H1 (cell line): ENCODE measurements at regions not wholly inside any gene's neighbourhood (a gene's known extent, or its start where the extent isn't known, plus 50 kb on each side); places are given as distances from the start of the nearest gene placed in this dataset.

Experiments
- CTCF ChIA-PET: fragments of 300-600 bp; sonication (Branson Sonifier 250); formaldehyde crosslinking; loops from one replicate; lab custom pipeline; 2021; ENCODE audit not compliant: partially characterized antibody; lab: Charles Lee
- POLR2A ChIA-PET: fragments of 300-600 bp; sonication (Branson Sonifier 250); formaldehyde crosslinking; loops from one replicate; lab custom pipeline; 2021; ENCODE audit warnings: inconsistent platforms; ENCODE audit not compliant: partially characterized antibody; lab: Charles Lee
- DNase-seq, 2 experiments: peaks; one replicate each; pipeline versions ENCODE4 v3.0.0 to v3.0.0-alpha.2; 2010 to 2022; ENCODE audit warnings: low spot score in 2 of 2, low read depth in 1 of 2, mixed read lengths in 1 of 2
- FAIRE-seq: peaks from 2 replicates; lab custom pipeline; 2011; peaks lifted over from hg19 to GRCh38; lab: Jason Lieb, UNC
- H2AFZ ChIP-seq: 2 replicates; pipeline ENCODE4 v1.8.1; 2012; ENCODE audit warnings: low read length, inconsistent platforms
- H2AK5ac ChIP-seq: 2 replicates; pipeline ENCODE4 v1.6.1; 2013; ENCODE audit warnings: low read depth, low read length
- H2BK120ac ChIP-seq: replicated peaks from 2 replicates; pipeline ENCODE3; 2013; ENCODE audit warnings: low read depth, low read length, inconsistent platforms
- H2BK12ac ChIP-seq: 2 replicates; pipeline ENCODE4 v1.6.1; 2013; ENCODE audit warnings: low read depth, low read length
- H2BK15ac ChIP-seq: 2 replicates; pipeline ENCODE4 v1.6.1; 2013; ENCODE audit warnings: low read length
- H2BK20ac ChIP-seq: 2 replicates; pipeline ENCODE4 v1.6.1; 2013; ENCODE audit warnings: low read length
- H2BK5ac ChIP-seq: 2 replicates; pipeline ENCODE4 v1.6.1; 2013; ENCODE audit warnings: low read depth, low read length
- H3K14ac ChIP-seq: 2 replicates; pipeline ENCODE4 v1.6.1; 2013; ENCODE audit warnings: inconsistent platforms; ENCODE audit not compliant: insufficient read length
- H3K18ac ChIP-seq: 2 replicates; pipeline ENCODE4 v1.6.1; 2013; ENCODE audit warnings: low read length; ENCODE audit errors: extremely low read depth
- H3K23ac ChIP-seq: 2 replicates; pipeline ENCODE4 v1.6.1; 2013; ENCODE audit warnings: inconsistent platforms; ENCODE audit not compliant: insufficient read length
- H3K23me2 ChIP-seq: 2 replicates; pipeline ENCODE4 v1.6.1; 2013; ENCODE audit warnings: low read depth, low read length
- H3K27ac ChIP-seq: 2 replicates; pipeline ENCODE4 v1.6.1; 2011; ENCODE audit warnings: low read depth, low read length, inconsistent platforms
- H3K27me3 ChIP-seq, 4 experiments: replicated peaks in 1 of 4; 1 replicate in 1 of 4; 2 replicates in 3 of 4; pipeline versions ENCODE4 v1.6.1 to v1.8.1; 2011 to 2013; ENCODE audit warnings: low read length in 3 of 4, mild to moderate bottlenecking in 3 of 4, inconsistent platforms in 2 of 4, mixed read lengths in 2 of 4, moderate library complexity in 1 of 4; ENCODE audit not compliant: control insufficient read depth in 3 of 4, insufficient read depth in 3 of 4; ENCODE audit errors: extremely low read depth in 1 of 4
- H3K36me3 ChIP-seq, 4 experiments: 2 replicates each; pipeline versions ENCODE4 v1.6.1 to v1.8.1; 2011 to 2013; ENCODE audit warnings: mild to moderate bottlenecking in 4 of 4, low read length in 3 of 4, moderate library complexity in 2 of 4, control low read depth in 1 of 4, inconsistent platforms in 1 of 4; ENCODE audit not compliant: insufficient read depth in 4 of 4, control insufficient read depth in 2 of 4
- H3K4ac ChIP-seq: replicated peaks from 2 replicates; pipeline ENCODE3; 2013; ENCODE audit warnings: low read length, low read depth, mixed read lengths, inconsistent platforms; ENCODE audit not compliant: insufficient read length
- H3K4me1 ChIP-seq, 4 experiments: replicated peaks in 1 of 4; 1 replicate in 1 of 4; 2 replicates in 3 of 4; pipeline versions ENCODE4 v1.6.1 to v1.8.1; 2011 to 2013; ENCODE audit warnings: low read length in 3 of 4, inconsistent platforms in 2 of 4, mixed read lengths in 1 of 4; ENCODE audit not compliant: insufficient read depth in 4 of 4, control insufficient read depth in 3 of 4
- H3K4me2 ChIP-seq, 2 experiments: 2 replicates each; pipeline versions ENCODE4 v1.6.1 to v1.8.1; 2011 to 2013; ENCODE audit warnings: low read depth in 2 of 2, low read length in 2 of 2, control low read depth in 1 of 2, inconsistent platforms in 1 of 2, mild to moderate bottlenecking in 1 of 2; ENCODE audit not compliant: insufficient read depth in 1 of 2
- H3K4me3 ChIP-seq, 4 experiments: fragments of 200-600, 300-600 bp in 1 of 4; sonication (generic), shearing (Covaris generic), sonication (Bioruptor Twin) in 1 of 4; 2 replicates each; pipeline versions ENCODE4 v1.5.1 to v1.8.1; 2011 to 2016; ENCODE audit warnings: low read length in 4 of 4, low read depth in 3 of 4, control low read depth in 2 of 4, inconsistent platforms in 2 of 4, mild to moderate bottlenecking in 2 of 4, mixed read lengths in 1 of 4, moderate library complexity in 1 of 4; ENCODE audit not compliant: insufficient read depth in 2 of 4; ENCODE audit errors: extremely low read depth in 1 of 4
- H3K56ac ChIP-seq: replicated peaks from 2 replicates; pipeline ENCODE3; 2013; ENCODE audit warnings: low read depth, mild to moderate bottlenecking, mixed read lengths, low read length, inconsistent platforms; ENCODE audit not compliant: insufficient read length
- H3K79me1 ChIP-seq: 2 replicates; pipeline ENCODE4 v1.6.1; 2013; ENCODE audit warnings: low read depth, low read length, control low read depth
- H3K79me2 ChIP-seq, 2 experiments: 2 replicates each; pipeline versions ENCODE4 v1.6.1 to v1.8.1; 2012 to 2013; ENCODE audit warnings: low read length in 2 of 2, mild to moderate bottlenecking in 2 of 2, inconsistent platforms in 1 of 2; ENCODE audit not compliant: insufficient read depth in 2 of 2, control insufficient read depth in 1 of 2
- H3K9ac ChIP-seq, 4 experiments: replicated peaks in 1 of 4; 1 replicate in 1 of 4; 2 replicates in 3 of 4; pipeline versions ENCODE4 v1.6.1 to v1.8.1; 2011 to 2013; ENCODE audit warnings: low read depth in 3 of 4, low read length in 3 of 4, control low read depth in 2 of 4, mild to moderate bottlenecking in 2 of 4, moderate library complexity in 2 of 4, inconsistent platforms in 1 of 4; ENCODE audit errors: extremely low read depth in 1 of 4
- H3K9me3 ChIP-seq, 2 experiments: 2 replicates each; pipeline versions ENCODE4 v1.6.1 to v1.8.1; 2012 to 2013; ENCODE audit warnings: mild to moderate bottlenecking in 2 of 2, moderate library complexity in 2 of 2, control low read depth in 1 of 2, inconsistent platforms in 1 of 2, low read depth in 1 of 2, low read length in 1 of 2, mixed read lengths in 1 of 2; ENCODE audit not compliant: insufficient read depth in 2 of 2
- H4K20me1 ChIP-seq, 2 experiments: replicated peaks in 1 of 2; 2 replicates each; pipeline versions ENCODE3 to v1.8.1; 2011 to 2013; ENCODE audit warnings: inconsistent platforms in 2 of 2, low read length in 2 of 2, mild to moderate bottlenecking in 1 of 2; ENCODE audit not compliant: insufficient read depth in 2 of 2, control insufficient read depth in 1 of 2
- H4K5ac ChIP-seq: 2 replicates; pipeline ENCODE4 v1.6.1; 2013; ENCODE audit warnings: low read length, low read depth, mixed read lengths, inconsistent platforms; ENCODE audit not compliant: insufficient read length
- H4K8ac ChIP-seq: 2 replicates; pipeline ENCODE4 v1.8.0; 2013; ENCODE audit warnings: mild to moderate bottlenecking, moderate library complexity, low read length, inconsistent platforms; ENCODE audit not compliant: insufficient read depth; ENCODE audit errors: extremely low read depth
- H4K91ac ChIP-seq: replicated peaks from 2 replicates; pipeline ENCODE3; 2013; ENCODE audit warnings: low read length, mixed read lengths, inconsistent platforms; ENCODE audit not compliant: insufficient read length
- BRCA1 ChIP-seq: IDR thresholded peaks from 2 replicates; pipeline ENCODE4 v1.6.1; 2012; ENCODE audit warnings: low read depth, low read length, improper control_type of control experiment
- CBX8 ChIP-seq: fragments of 300-800, 300-1000 bp; sonication (generic); IDR thresholded peaks from 2 replicates; pipeline ENCODE4 v1.7.1; 2016; ENCODE audit warnings: low read depth, low read length, borderline replicate concordance
- CREB1 ChIP-seq: IDR thresholded peaks from 2 replicates; pipeline ENCODE4 v1.6.1; 2012; ENCODE audit warnings: inconsistent platforms
- CTBP2 ChIP-seq: IDR thresholded peaks from 2 replicates; pipeline ENCODE4 v1.7.0; 2011; ENCODE audit warnings: borderline replicate concordance, mild to moderate bottlenecking, moderate library complexity, mixed read lengths, low read length; ENCODE audit not compliant: insufficient read depth, insufficient read length
- MAFK ChIP-seq: IDR thresholded peaks from 2 replicates; pipeline ENCODE4 v1.6.1; 2012; ENCODE audit warnings: low read depth, mild to moderate bottlenecking, improper control_type of control experiment, low read length
- NANOG ChIP-seq: IDR thresholded peaks from 2 replicates; pipeline ENCODE4 v1.6.1; 2011; ENCODE audit warnings: low read length, low read depth, mild to moderate bottlenecking, inconsistent platforms; ENCODE audit not compliant: insufficient read depth, poor library complexity, severe bottlenecking
- RBBP5 ChIP-seq: IDR thresholded peaks from 2 replicates; pipeline ENCODE4 v1.7.1; 2012; ENCODE audit warnings: low read depth, mild to moderate bottlenecking, inconsistent platforms, low read length, moderate library complexity, borderline replicate concordance
- SIX5 ChIP-seq: IDR thresholded peaks from 2 replicates; pipeline ENCODE4 v1.6.1; 2011; ENCODE audit warnings: mild to moderate bottlenecking, low read depth, low read length
- WGBS, 2 experiments: shearing (Covaris generic) in 1 of 2; methylation state at CpG; one replicate each; pipeline versions ENCODE4 v1.1.6 to v1.1.7; 2013 to 2015; ENCODE audit warnings: low lambda C conversion rate in 2 of 2, mixed read lengths in 2 of 2, inconsistent platforms in 1 of 2, low coverage in 1 of 2, missing lambda C conversion rate in 1 of 2; ENCODE audit not compliant: insufficient replicate concordance in 2 of 2, insufficient coverage in 1 of 2, insufficient read length in 1 of 2; ENCODE audit errors: extremely low coverage in 1 of 2, missing lambda C conversion rate in 1 of 2; 5-methylcytosine and 5-hydroxymethylcytosine counted together
- TF ChIP-seq, protein P1 (sequence below), 3 experiments: IDR thresholded peaks; 1 replicate in 2 of 3; 2 replicates in 1 of 3; pipeline versions ENCODE4 v1.5.1 to v1.6.1; 2011; ENCODE audit warnings: low read length in 3 of 3, mild to moderate bottlenecking in 3 of 3, inconsistent platforms in 2 of 3, low read depth in 1 of 3, moderate library complexity in 1 of 3; ENCODE audit not compliant: insufficient read depth in 1 of 3; ENCODE audit errors: control extremely low read depth in 1 of 3

GRCh38 chr19:29076161-29076560 is 136.8 kb downstream of the UQCRFS1 start:
- ChIA-PET POLR2A (no interaction called here), CTCF (interaction anchor here (0.5 to 3.1 kb wide), 11 partner anchors 8 to 952 kb away, joined by 3 to 14 read pairs (median 3); no protein-coding TSS in a partner anchor)
- H3K18ac ChIP-seq: no peak overlapping the region
- H4K5ac ChIP-seq: no peak overlapping the region
- no peak overlapping the region for H2BK15ac ChIP-seq
- H4K8ac ChIP-seq: no peak overlapping the region
- H3K79me2 ChIP-seq: no peaks in the 10 kb centered on the region
- FAIRE-seq: no peak
- H3K4me3 ChIP-seq: no peak overlapping the region
- no peak overlapping the region for H3K23ac ChIP-seq
- H3K79me1 ChIP-seq: no peaks in the 10 kb centered on the region
- no peak overlapping the region for H4K91ac ChIP-seq
- no peak overlapping the region for H2BK120ac ChIP-seq
- DNase-seq: no peak
- H2BK5ac ChIP-seq: no peak overlapping the region
- H3K23me2 ChIP-seq: peaks cover 3% of the 10 kb centered on the region; the same call in 1 of the 2 replicates
- WGBS, 2 experiments: 91% methylated on average over 4 of the region's 4 CpGs; no CpG with 5 or more reads in 1 of the 2 experiments
- H3K27ac ChIP-seq: no peak overlapping the region
- TF ChIP-seq, protein P1, sequence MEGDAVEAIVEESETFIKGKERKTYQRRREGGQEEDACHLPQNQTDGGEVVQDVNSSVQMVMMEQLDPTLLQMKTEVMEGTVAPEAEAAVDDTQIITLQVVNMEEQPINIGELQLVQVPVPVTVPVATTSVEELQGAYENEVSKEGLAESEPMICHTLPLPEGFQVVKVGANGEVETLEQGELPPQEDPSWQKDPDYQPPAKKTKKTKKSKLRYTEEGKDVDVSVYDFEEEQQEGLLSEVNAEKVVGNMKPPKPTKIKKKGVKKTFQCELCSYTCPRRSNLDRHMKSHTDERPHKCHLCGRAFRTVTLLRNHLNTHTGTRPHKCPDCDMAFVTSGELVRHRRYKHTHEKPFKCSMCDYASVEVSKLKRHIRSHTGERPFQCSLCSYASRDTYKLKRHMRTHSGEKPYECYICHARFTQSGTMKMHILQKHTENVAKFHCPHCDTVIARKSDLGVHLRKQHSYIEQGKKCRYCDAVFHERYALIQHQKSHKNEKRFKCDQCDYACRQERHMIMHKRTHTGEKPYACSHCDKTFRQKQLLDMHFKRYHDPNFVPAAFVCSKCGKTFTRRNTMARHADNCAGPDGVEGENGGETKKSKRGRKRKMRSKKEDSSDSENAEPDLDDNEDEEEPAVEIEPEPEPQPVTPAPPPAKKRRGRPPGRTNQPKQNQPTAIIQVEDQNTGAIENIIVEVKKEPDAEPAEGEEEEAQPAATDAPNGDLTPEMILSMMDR (IDR thresholded peaks at IDR 0.05; ENCODE audit: control extremely low read depth in 1 of 3, insufficient read depth in 1 of 3, low read depth in 1 of 3, low read length in 3 of 3): no peak
- TF ChIP-seq NANOG (no peak), MAFK (no peak), SIX5 (no peak), CREB1 (no peak), BRCA1 (no peak), CBX8 (no peak), RBBP5 (no peak), CTBP2 (no peak)
- H4K20me1 ChIP-seq: no peaks in the 10 kb centered on the region
- no peaks in the 10 kb centered on the region; a peak in 1 of 8 replicates for H3K36me3 ChIP-seq
- no peaks in the 10 kb centered on the region for H3K27me3 ChIP-seq
- no peak overlapping the region for H3K14ac ChIP-seq
- H2BK20ac ChIP-seq: no peak overlapping the region
- H3K9me3 ChIP-seq: 0 out of 4 replicates have a peak, but pooled peaks cover 0 to 4% of the 10 kb centered on the region in 2 experiments
- H3K4me2 ChIP-seq: no peak overlapping the region
- H2AK5ac ChIP-seq: no peak overlapping the region
- H3K4me1 ChIP-seq: peaks cover 0 to 6% (median 1%) of the 10 kb centered on the region in 4 experiments; a peak in 3 of 7 replicates
- no peak overlapping the region for H3K56ac ChIP-seq
- no peak overlapping the region for H2BK12ac ChIP-seq
- no peak overlapping the region for H3K4ac ChIP-seq
- no peak overlapping the region for H2AFZ ChIP-seq
- H3K9ac ChIP-seq: no peak overlapping the region
